HG02571 (cell line): ENCODE measurements at regions not wholly inside any gene's neighbourhood (a gene's known extent, or its start where the extent isn't known, plus 50 kb on each side); places are given as distances from the start of the nearest gene placed in this dataset.
"Not testable (repeated sequence)": the region's sequence is repeated elsewhere in the genome, so short reads cannot be mapped to it uniquely, and the experiment has no call there.

Source experiments
- ATAC-seq: cut with Tn5 transposase; IDR thresholded peaks from one replicate; pipeline ENCODE4 v1.9.1; 2021; ENCODE audit warnings: mild to moderate bottlenecking, moderate library complexity; ENCODE audit not compliant: unreplicated experiment

GRCh38 chr2:82084679-82085392 is 1780.3 kb upstream of the LRRTM1 start:
- no peak for ATAC-seq

DNA sequence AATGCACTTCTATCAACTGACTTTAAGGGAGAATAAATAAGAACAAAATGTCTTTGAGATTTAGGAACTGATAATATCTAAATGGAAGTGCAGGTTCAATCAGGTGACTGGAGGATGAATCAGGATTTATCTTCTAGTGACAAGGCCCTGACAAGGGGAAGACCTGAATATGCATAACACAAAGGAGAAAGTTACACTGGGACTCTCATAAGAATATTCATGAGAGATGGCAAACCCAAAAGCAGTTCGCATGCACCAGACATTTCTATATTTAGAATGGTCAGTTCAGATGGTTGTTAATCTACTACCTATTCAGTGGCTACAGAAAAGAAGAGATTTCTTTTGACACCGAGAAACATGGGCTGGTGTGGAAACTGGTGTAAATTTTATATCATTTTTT is 1771.3 kb upstream of the LRRTM1 start:
- ATAC-seq: no peak

GRCh38 chr2:82062463-82062862 is 1757.9 kb upstream of the LRRTM1 start:
- no peak for ATAC-seq

DNA sequence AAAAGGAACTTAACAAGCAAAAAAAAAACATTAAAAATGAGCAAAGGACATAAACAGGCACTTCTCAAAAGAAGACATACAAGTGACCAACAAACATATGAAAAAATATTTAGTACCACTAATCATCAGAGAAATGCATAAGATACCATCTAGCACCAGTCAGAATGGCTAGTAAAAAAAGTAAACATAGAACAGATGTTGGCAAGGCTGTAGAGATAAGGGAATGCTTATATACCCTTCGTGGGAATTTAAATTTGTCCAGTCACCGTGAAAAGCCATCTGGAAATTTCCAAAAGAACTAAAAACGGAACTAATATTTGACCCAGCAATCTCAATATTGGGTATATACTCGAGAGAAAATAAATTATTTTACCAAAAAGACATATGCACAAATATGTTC is 1751.3 kb upstream of the LRRTM1 start:
- no peak for ATAC-seq

- no peak for ATAC-seq
Observed at GRCh38 chr2:82043867-82044266, 1739.3 kb upstream of the LRRTM1 start.

DNA sequence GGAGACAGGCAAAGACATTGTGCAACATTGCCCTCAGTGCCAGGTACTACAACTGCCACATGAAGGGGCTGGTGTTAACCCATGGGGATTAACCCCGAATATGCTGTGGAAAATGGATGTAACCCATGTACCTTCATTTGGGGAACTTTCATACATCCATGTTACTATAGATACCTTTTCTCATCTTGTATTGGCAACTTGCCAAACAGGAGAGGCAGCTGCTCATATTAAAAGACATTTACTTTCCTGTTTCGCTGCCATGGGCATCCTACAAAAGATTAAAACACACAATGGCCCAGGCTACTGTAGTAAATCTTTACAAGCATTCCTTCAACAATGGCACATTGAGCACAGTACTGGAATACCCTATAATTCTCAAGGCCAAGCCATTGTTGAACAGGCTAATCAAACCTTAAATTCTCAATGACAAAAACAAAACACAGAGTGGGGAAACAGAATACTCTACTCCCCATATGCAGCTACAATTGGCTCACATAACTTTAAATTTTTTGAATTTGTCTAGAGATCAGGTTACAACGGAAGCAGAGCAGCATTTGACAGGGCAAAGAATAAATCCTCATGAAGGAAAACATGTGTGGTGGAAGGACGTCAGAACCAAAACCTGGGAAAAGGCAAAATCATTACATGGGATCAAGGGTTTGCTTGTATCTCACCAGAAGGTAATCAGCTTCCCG is 1723.5 kb upstream of the LRRTM1 start:
- no peak for ATAC-seq

DNA sequence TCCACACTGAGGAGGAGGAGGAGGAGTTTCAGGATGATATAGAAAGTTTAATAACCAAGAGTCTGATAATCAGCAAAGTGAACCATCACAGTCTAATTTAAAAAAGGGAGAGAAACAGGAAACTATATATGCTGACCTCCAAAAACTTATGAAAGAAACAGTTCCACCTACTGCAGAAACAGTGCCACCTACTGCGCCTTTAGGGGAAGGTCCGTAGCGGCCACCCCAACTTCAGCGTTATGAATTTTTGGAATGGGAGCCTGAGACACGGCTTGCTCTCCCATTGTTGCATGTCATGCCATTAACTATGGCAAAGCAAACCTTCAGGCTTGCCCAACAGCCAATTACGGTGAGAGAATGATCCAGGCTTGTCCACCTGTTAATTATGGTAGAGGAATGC is 1719.2 kb upstream of the LRRTM1 start:
- no peak for ATAC-seq

DNA sequence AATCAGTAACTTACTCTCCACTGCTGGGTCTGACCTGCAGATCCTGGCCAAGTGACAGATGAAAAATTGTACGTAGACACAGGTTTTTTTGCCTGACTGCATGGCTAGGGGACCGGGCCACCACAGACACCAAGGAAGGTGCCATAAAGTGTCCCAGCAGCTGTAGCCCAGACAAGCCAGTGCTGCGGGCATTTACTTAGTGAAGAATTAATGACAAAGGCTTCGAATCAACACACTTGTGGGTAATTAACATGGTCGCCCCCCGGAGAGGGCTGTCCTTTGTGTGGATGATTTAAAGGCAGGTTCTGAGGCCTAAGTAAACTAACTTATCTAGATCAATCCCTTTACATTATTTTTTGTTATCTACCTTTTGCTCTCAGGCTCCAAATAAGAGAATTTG is 1709.1 kb upstream of the LRRTM1 start:
- no peak for ATAC-seq

DNA sequence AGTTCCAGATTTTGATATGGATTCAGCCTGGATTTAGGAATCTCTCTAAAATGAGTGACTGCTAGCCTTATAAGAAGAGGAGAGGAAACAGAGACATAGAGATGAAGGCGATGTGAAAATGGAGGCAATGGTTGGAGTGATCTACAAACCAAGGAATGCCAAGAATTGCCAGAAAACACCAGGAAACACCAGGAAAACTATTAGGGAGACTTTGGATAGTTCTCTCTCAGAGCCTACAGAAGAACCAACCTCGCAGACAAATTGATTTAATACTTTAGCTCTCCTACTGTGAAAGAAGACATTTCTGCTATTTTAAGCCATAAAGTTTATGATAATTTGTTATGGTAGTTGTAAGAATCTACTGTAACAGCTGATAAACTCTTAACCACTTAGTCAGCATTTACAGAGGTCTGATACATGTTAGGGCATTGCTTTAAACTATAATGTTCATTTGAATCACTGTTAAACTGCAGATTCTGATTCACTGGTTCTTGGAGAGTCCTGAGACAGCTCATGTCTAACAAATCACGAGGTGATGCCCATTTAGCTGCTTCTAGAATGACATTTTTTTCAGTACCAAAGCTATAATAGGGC is 1702.6 kb upstream of the LRRTM1 start:
- ATAC-seq: no peak

DNA sequence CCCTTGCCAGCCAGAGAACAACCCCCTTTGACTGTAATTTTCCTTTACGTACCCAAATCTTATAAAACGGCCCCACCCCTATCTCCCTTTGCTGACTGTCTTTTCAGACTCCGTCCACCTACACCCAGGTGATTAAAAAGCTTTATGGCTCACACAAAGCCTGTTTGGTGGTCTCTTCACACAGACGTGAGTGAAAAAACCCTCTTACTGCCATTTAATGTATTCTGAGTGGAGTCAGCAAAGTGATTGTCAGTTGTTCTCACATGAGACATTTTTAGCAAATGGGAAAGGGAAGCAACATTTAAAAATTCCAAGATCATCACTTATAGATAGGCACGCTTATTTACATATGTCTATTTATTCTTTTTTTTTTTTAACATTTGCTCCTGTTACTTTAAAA is 1701.3 kb upstream of the LRRTM1 start:
- ATAC-seq: not testable (repeated sequence)

DNA sequence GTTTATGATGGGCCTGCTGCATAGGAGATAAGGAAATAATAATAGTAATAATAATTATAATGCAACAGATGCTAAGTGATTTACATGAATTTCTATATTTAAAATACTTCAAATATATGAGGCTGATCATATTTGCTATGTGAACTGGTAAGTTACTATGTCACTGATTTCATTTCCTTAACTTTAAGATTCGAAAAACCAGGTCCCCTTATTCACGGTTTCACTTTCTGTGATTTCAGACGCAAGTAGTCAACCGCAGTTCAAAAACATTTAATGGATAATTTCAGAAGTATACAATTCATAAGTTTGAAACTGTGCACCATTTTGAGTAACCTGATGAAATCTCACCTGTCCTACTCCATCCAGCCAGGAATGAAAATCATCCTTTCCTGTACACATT is 1697.1 kb upstream of the LRRTM1 start:
- no peak for ATAC-seq

- no peak for ATAC-seq
Observed at GRCh38 chr2:82000606-82001005, 1696.1 kb upstream of the LRRTM1 start.

- ATAC-seq: no peak
Observed at GRCh38 chr2:81996332-81996731, 1691.8 kb upstream of the LRRTM1 start.

DNA sequence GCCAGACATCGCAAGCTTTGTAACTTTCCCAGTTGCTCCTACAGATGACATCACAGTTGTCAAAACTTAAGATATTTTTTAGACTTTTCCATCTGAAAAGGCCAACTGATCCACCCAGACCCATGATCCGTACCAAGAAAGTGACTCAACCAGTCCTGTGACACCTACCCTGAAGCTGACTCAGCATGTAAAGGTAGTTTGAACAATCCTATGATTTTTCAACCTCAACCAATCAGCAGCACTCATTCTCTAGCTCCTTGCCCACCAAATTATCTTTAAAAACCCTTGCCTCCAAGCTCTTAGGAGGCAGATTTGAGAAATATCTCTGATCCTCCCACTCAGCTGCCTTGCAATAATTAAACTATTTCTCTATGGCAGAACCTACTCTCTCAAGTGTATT is 1686.7 kb upstream of the LRRTM1 start:
- no peak for ATAC-seq

- ATAC-seq: no peak
Observed at GRCh38 chr2:81987370-81987769, 1682.8 kb upstream of the LRRTM1 start.

GRCh38 chr2:81984969-81985637 is 1680.6 kb upstream of the LRRTM1 start:
- ATAC-seq: no peak

DNA sequence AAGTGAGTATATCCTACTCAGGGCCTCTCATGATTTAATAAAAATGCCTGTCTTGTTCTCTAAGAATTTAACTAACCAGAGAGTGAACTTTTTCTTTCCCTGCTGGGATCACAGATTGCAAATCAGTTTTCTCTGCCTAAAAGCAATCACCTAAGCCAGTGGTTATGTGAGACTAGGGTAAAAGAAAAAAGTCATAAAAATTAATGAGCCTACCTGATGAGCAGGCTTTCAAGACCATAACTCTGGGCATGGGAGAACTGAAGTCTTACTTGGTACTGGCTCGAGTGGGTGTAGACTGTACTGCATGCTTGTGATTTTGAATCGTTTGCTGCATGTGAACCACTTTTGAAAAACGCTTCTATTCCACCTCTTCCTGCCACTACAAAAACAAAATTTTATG is 1677.0 kb upstream of the LRRTM1 start:
- no peak for ATAC-seq

DNA sequence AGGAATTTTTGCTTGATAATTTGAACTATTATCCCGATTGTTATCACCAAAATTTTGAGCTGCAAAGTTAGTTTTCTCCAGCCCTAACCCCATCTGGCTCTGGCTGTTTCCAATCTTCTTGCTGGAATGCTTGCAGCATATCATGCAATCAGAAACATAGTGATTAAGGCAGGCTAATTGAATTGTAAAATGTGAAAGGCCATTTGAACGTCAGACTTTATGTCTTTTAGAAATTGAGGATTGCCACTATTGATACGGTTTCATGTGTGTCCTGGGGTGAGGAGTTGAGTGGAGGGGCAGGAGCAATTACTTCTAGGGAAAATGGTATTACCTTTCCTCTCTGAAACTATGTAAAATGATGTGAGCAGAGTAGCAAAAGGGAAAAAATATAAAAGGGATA is 1674.5 kb upstream of the LRRTM1 start:
- ATAC-seq: no peak

DNA sequence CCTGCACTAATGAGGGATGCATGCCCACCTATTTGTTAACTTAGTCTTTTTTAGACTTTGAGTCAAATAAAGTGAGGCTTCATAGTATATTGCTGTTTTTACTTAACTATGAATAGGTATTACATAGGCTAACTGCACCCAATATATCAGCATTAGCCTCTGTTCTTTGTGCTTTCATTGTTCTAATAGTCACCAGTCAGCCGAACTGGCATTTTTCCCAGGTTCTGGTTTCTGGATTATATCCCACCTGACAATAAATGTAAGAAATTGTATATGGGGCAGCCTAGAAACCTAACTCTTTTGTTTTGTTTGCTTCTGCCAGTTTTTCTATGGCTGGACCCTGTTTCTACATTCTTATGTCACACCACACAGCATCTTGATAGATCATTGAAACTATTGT is 1672.4 kb upstream of the LRRTM1 start:
- ATAC-seq: no peak

DNA sequence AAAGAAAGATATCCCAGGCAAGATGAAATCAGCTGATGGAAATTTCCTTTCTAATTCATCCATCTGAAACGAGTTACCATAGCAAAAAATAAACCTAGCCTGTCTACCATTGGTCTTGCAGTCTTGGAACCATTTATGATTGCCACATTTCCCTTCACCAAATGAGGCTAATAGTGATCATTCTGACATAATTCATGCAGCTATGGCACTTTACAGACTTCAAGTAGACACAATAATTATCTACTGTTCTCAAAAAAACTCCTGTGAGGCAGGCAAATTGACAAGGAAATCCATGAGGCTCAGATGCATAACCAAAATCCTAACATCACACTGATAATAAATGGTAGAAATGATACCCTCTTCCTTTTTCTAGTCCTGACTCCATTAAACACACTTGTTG is 1669.7 kb upstream of the LRRTM1 start:
- no peak for ATAC-seq

- ATAC-seq: no peak
Observed at GRCh38 chr2:81942876-81943275, 1638.3 kb upstream of the LRRTM1 start.
